HFFc6 (cell line): ENCODE measurements at regions not wholly inside any gene's neighbourhood (a gene's known extent, or its start where the extent isn't known, plus 50 kb on each side); places are given as distances from the start of the nearest gene placed in this dataset.

Experiments used
- DNase-seq: peaks from one replicate; pipeline ENCODE4 v3.0.0-alpha.2; 2018
- H3K27ac Mint-ChIP-seq: 2 replicates; pipeline ENCODE4 v1.8.0; 2020; ENCODE audit warnings: mild to moderate bottlenecking, mixed read lengths
- H3K27me3 Mint-ChIP-seq: 2 replicates; pipeline ENCODE4 v1.8.0; 2021; ENCODE audit warnings: mild to moderate bottlenecking, moderate library complexity, mixed read lengths; ENCODE audit not compliant: insufficient read depth
- H3K36me3 Mint-ChIP-seq: 2 replicates; pipeline ENCODE4 v1.8.0; 2021; ENCODE audit warnings: low read depth, mixed read lengths
- H3K4me1 Mint-ChIP-seq: 2 replicates; pipeline ENCODE4 v1.8.0; 2020; ENCODE audit warnings: low read depth, mixed read lengths
- H3K4me3 Mint-ChIP-seq: 2 replicates; pipeline ENCODE4 v1.8.0; 2020; ENCODE audit warnings: mild to moderate bottlenecking, moderate library complexity, mixed read lengths
- H3K9me3 Mint-ChIP-seq: 2 replicates; pipeline ENCODE4 v1.8.0; 2020; ENCODE audit warnings: mild to moderate bottlenecking, mixed read lengths
- CTCF ChIP-seq: fragments of 200-600 bp; sonication (generic); IDR thresholded peaks from 2 replicates; pipeline ENCODE4 v1.5.0; 2021; ENCODE audit warnings: antibody characterized with exemption, mild to moderate bottlenecking

GRCh38 chr13:85671336-85671735 is 127.9 kb downstream of the SLITRK6 start:
- H3K36me3 Mint-ChIP-seq: peaks cover 17% of the 10 kb centered on the region
- no peak for TF ChIP-seq CTCF
- H3K27ac Mint-ChIP-seq: no peak overlapping the region
- H3K27me3 Mint-ChIP-seq: no peaks in the 10 kb centered on the region
- no peak overlapping the region for H3K4me3 Mint-ChIP-seq
- H3K4me1 Mint-ChIP-seq: no peaks in the 10 kb centered on the region; the same call in 1 of the 2 replicates
- DNase-seq: no peak
- H3K9me3 Mint-ChIP-seq: peaks cover 12% of the 10 kb centered on the region

- Mint-ChIP-seq H3K4me3 (no peak overlapping the region), H3K4me1 (peaks cover 20% of the 10 kb centered on the region; the same call in 1 of the 2 replicates), H3K27me3 (no peaks in the 10 kb centered on the region), H3K9me3 (no peaks in the 10 kb centered on the region; the same call in 1 of the 2 replicates), H3K36me3 (peaks cover 5% of the 10 kb centered on the region), H3K27ac (no peak overlapping the region)
- DNase-seq: no peak
- no peak for TF ChIP-seq CTCF
Observed at GRCh38 chr13:85666356-85666755, 132.9 kb downstream of the SLITRK6 start.

- Mint-ChIP-seq H3K27me3 (no peaks in the 10 kb centered on the region), H3K9me3 (no peaks in the 10 kb centered on the region; the same call in 1 of the 2 replicates), H3K4me1 (peaks cover 21% of the 10 kb centered on the region; the same call in 1 of the 2 replicates), H3K4me3 (peak overlapping the region; percentile 4; the same call in 1 of the 2 replicates), H3K27ac (peak overlapping the region; percentile 63), H3K36me3 (peaks cover 5% of the 10 kb centered on the region)
- TF ChIP-seq CTCF: no peak
- DNase-seq: no peak
Observed at GRCh38 chr13:85665286-85665685, 133.9 kb downstream of the SLITRK6 start.

GRCh38 chr13:85663856-85664255 is 135.4 kb downstream of the SLITRK6 start:
- DNase-seq: no peak
- Mint-ChIP-seq H3K27ac (no peak overlapping the region), H3K36me3 (peaks cover 5% of the 10 kb centered on the region), H3K4me1 (peaks cover 32% of the 10 kb centered on the region; the same call in 1 of the 2 replicates), H3K4me3 (no peak overlapping the region), H3K27me3 (no peaks in the 10 kb centered on the region), H3K9me3 (no peaks in the 10 kb centered on the region; the same call in 1 of the 2 replicates)
- TF ChIP-seq CTCF: no peak

GRCh38 chr13:85662186-85662585 is 137.0 kb downstream of the SLITRK6 start:
- Mint-ChIP-seq H3K36me3 (peaks cover 5% of the 10 kb centered on the region), H3K27ac (no peak overlapping the region), H3K9me3 (no peaks in the 10 kb centered on the region), H3K4me3 (no peak overlapping the region), H3K4me1 (peaks cover 32% of the 10 kb centered on the region; the same call in 1 of the 2 replicates), H3K27me3 (no peaks in the 10 kb centered on the region)
- no peak for DNase-seq
- TF ChIP-seq CTCF: no peak

GRCh38 chr13:85661675-85662074 is 137.5 kb downstream of the SLITRK6 start:
- Mint-ChIP-seq H3K4me3 (no peak overlapping the region), H3K27me3 (no peaks in the 10 kb centered on the region), H3K36me3 (peaks cover 5% of the 10 kb centered on the region), H3K4me1 (peaks cover 32% of the 10 kb centered on the region; the same call in 1 of the 2 replicates), H3K9me3 (no peaks in the 10 kb centered on the region), H3K27ac (no peak overlapping the region)
- TF ChIP-seq CTCF: no peak
- no peak for DNase-seq
